HCT116 (cell line): ENCODE measurements at regions not wholly inside any gene's neighbourhood (a gene's known extent, or its start where the extent isn't known, plus 50 kb on each side); places are given as distances from the start of the nearest gene placed in this dataset.

Experiments
- CTCF ChIP-seq, 3 experiments: fragments of 200-600 bp in 1 of 3; sonication (generic) in 1 of 3; IDR thresholded peaks in 2 of 3; conservative IDR thresholded peaks in 1 of 3; 2 replicates each; pipeline ENCODE4 v1.5.1; 2012 to 2017; ENCODE audit warnings: low read depth in 2 of 3, low read length in 2 of 3, antibody characterized with exemption in 1 of 3, borderline replicate concordance in 1 of 3, control low read depth in 1 of 3, mild to moderate bottlenecking in 1 of 3, mixed read lengths in 1 of 3, mixed run types in 1 of 3, moderate library complexity in 1 of 3; ENCODE audit not compliant: insufficient read depth in 1 of 3
- EZH2 ChIP-seq: fragments of 200-600 bp; sonication (generic); IDR thresholded peaks from 2 replicates; pipeline ENCODE4 v1.6.1; 2017; ENCODE audit warnings: antibody characterized with exemption, mixed run types
- JUND ChIP-seq: IDR thresholded peaks from 2 replicates; pipeline ENCODE4 v1.6.1; 2012
- MAX ChIP-seq: IDR thresholded peaks from 2 replicates; pipeline ENCODE4 v1.6.1; 2012
- POLR2AphosphoS5 ChIP-seq: IDR thresholded peaks from 2 replicates; pipeline ENCODE4 v1.6.1; 2011; ENCODE audit warnings: mild to moderate bottlenecking, low read depth, low read length, moderate library complexity
- SIN3A ChIP-seq: IDR thresholded peaks from 2 replicates; pipeline ENCODE4 v1.6.1; 2012; ENCODE audit warnings: low read depth
- SP1 ChIP-seq: IDR thresholded peaks from 2 replicates; pipeline ENCODE4 v1.6.1; 2012; ENCODE audit warnings: low read depth
- YY1 ChIP-seq: IDR thresholded peaks from 2 replicates; pipeline ENCODE4 v1.6.1; 2011; ENCODE audit warnings: low read length, low read depth, moderate library complexity, mild to moderate bottlenecking; ENCODE audit not compliant: insufficient replicate concordance; ENCODE audit errors: extremely low read depth
- TF ChIP-seq, protein P1 (sequence below): IDR thresholded peaks from 2 replicates; pipeline ENCODE4 v1.6.1; 2012; ENCODE audit warnings: low read depth

- TF ChIP-seq CTCF (IDR thresholded peaks at IDR 0.05 in 2 of 3, conservative IDR thresholded peaks at IDR 0.05 in 1 of 3; ENCODE audit: borderline replicate concordance in 1 of 3, insufficient read depth in 1 of 3, low read depth in 2 of 3, low read length in 2 of 3) (no peak), SP1 (no peak), MAX (no peak), JUND (no peak), YY1 (no peak), SIN3A (no peak), POLR2AphosphoS5 (no peak), EZH2 (no peak)
- TF ChIP-seq, protein P1, sequence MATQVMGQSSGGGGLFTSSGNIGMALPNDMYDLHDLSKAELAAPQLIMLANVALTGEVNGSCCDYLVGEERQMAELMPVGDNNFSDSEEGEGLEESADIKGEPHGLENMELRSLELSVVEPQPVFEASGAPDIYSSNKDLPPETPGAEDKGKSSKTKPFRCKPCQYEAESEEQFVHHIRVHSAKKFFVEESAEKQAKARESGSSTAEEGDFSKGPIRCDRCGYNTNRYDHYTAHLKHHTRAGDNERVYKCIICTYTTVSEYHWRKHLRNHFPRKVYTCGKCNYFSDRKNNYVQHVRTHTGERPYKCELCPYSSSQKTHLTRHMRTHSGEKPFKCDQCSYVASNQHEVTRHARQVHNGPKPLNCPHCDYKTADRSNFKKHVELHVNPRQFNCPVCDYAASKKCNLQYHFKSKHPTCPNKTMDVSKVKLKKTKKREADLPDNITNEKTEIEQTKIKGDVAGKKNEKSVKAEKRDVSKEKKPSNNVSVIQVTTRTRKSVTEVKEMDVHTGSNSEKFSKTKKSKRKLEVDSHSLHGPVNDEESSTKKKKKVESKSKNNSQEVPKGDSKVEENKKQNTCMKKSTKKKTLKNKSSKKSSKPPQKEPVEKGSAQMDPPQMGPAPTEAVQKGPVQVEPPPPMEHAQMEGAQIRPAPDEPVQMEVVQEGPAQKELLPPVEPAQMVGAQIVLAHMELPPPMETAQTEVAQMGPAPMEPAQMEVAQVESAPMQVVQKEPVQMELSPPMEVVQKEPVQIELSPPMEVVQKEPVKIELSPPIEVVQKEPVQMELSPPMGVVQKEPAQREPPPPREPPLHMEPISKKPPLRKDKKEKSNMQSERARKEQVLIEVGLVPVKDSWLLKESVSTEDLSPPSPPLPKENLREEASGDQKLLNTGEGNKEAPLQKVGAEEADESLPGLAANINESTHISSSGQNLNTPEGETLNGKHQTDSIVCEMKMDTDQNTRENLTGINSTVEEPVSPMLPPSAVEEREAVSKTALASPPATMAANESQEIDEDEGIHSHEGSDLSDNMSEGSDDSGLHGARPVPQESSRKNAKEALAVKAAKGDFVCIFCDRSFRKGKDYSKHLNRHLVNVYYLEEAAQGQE: no peak
Measured at GRCh38 chr3:1578124-1578806, 485.4 kb downstream of the CNTN6 start.
